ENCODE measurements at regions not wholly inside any gene's neighbourhood (a gene's known extent, or its start where the extent isn't known, plus 50 kb on each side); places are given as distances from the start of the nearest gene placed in this dataset.

DNA sequence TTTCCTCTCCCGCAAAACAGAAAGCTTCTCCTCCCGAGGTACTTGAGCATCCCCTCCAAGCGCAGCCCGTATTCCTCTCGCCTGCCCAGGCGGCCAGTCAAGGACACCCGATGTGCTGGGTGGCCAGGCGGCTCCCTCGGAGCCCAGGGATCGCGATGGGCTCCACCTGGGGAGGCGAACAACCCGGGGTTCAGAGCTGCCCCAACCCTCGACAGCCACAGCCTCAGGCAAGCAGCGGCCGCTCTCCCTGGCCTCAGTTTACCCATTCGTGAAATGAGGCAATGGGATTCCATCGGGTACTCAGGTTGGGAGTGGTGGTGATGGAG is 147.4 kb downstream of the CYP26A1 start:
- no peak overlapping the region for H3K27ac ChIP-seq
- TF ChIP-seq, protein P1, sequence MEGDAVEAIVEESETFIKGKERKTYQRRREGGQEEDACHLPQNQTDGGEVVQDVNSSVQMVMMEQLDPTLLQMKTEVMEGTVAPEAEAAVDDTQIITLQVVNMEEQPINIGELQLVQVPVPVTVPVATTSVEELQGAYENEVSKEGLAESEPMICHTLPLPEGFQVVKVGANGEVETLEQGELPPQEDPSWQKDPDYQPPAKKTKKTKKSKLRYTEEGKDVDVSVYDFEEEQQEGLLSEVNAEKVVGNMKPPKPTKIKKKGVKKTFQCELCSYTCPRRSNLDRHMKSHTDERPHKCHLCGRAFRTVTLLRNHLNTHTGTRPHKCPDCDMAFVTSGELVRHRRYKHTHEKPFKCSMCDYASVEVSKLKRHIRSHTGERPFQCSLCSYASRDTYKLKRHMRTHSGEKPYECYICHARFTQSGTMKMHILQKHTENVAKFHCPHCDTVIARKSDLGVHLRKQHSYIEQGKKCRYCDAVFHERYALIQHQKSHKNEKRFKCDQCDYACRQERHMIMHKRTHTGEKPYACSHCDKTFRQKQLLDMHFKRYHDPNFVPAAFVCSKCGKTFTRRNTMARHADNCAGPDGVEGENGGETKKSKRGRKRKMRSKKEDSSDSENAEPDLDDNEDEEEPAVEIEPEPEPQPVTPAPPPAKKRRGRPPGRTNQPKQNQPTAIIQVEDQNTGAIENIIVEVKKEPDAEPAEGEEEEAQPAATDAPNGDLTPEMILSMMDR (conservative IDR thresholded peaks at IDR 0.05): no peak

- H3K27ac ChIP-seq: no peak overlapping the region
- TF ChIP-seq, protein P1 (conservative IDR thresholded peaks at IDR 0.05): no peak
Observed at GRCh38 chr10:93221521-93221920, 147.8 kb downstream of the CYP26A1 start.

GRCh38 chr10:93222211-93222754 is 148.6 kb downstream of the CYP26A1 start:
- H3K27ac ChIP-seq: no peak overlapping the region
- TF ChIP-seq, protein P1 (conservative IDR thresholded peaks at IDR 0.05): no peak

DNA sequence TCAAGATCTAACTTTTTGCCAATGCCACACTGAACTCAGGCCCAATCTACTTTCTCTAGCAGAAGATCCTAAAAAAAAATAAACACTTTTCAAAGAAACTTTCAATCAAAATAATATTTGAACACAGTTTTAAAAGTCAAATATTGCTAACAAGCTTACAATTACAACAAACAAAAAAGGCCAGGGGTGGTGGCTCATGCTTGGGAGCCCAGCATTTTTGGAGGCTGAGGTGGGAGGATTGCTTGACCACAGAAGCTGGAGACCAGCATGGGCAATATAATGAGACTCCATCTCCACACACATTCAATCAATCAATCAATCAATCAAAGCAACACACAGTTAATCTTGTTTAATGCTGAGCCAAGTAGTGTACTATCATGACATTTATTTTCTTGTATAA is 149.2 kb downstream of the CYP26A1 start:
- TF ChIP-seq, protein P1 (conservative IDR thresholded peaks at IDR 0.05): no peak
- no peak overlapping the region for H3K27ac ChIP-seq

DNA sequence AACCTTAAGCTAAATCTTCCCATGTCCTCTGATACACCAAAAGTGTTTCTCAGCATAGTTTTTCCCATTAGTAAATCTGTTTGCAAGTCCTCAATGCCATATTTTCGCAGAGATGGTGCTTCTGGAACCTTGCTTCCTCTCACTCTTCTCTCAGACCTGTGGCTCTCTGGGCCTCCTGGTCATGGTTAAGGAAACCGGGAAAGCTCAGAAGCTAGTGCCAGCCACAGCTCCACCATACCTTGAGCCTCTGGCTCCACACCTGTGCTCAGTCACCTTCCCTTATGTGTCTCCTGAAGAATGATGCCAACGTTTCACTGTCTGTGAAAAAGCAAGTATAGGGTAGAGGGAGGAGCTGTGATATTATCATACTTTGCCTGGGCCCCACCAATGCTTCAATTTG is 149.6 kb downstream of the CYP26A1 start:
- H3K27ac ChIP-seq: no peak overlapping the region
- TF ChIP-seq, protein P1 (conservative IDR thresholded peaks at IDR 0.05): no peak

DNA sequence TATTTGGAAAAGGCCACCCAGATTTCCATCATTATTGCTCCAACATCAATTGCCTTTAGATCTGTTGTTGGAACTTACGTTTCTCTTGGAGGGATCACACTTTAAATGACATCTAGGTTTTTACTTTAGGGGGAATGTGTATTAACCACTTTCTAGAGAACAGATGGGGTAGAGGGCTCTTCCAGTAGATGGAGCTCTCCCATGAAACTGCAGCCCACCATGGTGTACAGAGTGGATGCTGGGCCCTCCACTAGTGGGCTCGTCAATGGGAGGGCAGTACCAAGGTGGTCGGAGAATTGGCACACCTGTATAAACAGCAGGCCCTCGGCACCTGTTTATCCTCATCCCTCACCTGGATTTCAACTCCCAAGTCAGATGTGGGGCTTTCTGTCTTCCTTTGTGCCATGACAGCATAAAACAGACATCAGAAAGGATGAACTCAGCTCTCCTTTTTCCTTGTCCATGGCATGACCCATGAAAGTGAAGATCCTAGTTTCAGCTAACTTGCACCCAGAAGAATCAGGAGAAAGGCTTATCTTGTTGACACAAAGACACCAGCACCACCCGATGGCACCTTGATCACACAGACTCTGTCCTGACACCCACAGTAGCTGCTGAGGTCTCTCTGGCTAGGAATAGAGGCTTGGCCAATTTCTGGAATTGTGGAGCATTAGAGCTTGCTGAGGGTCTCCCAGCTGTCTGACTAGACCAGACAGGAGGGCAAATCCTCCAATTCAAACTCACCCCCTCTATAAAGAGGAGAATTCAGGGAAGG is 150.5 kb downstream of the CYP26A1 start:
- TF ChIP-seq, protein P1 (conservative IDR thresholded peaks at IDR 0.05): no peak

DNA sequence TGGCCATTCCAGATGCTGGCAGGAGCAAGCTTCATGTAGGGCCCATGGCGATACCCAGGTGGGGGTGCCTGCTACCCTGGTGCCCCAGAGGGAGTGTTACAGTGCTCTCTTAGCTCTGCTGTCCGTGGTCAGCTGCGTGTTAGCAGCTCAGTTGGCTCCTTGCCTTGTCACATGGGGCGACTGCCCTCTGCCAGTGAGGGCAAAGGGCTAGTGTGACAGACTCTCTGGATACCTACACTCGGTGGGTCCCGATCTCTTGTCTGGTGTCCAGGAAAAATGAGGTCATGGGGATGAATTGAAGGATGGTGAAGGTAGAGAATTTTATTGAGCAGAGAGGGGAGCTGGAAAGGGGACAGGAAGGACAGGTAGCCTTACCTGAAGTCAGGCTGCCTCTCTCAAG is 152.2 kb downstream of the CYP26A1 start:
- TF ChIP-seq, protein P1 (conservative IDR thresholded peaks at IDR 0.05): no peak
- H3K27ac ChIP-seq: no peak overlapping the region

More for the DNA sequence above, 150.5 kb downstream of the CYP26A1 start:
- no peak overlapping the region for H3K27ac ChIP-seq
